ENCODE measurements at regions not wholly inside any gene's neighbourhood (a gene's known extent, or its start where the extent isn't known, plus 50 kb on each side); places are given as distances from the start of the nearest gene placed in this dataset.

- no peak for TF ChIP-seq YY1 (IDR thresholded peaks at IDR 0.05; ENCODE audit: insufficient read depth, insufficient read length)
- TF ChIP-seq ZNF274 (IDR thresholded peaks at IDR 0.05; ENCODE audit: low read depth, low read length): no peak
Observed at GRCh38 chr5:143898916-143899591, 87.1 kb downstream of the HMHB1 start.
